Gastroesophageal sphincter (tissue), 4 donors: ENCODE measurements at regions not wholly inside any gene's neighbourhood (a gene's known extent, or its start where the extent isn't known, plus 50 kb on each side); places are given as distances from the start of the nearest gene placed in this dataset.

ENCODE experiments used
- ATAC-seq: fragments of 150-250 bp; one replicate; pipeline ENCODE4 v1.9.1; 2016; ENCODE audit warnings: mild to moderate bottlenecking, moderate library complexity
- H3K27ac ChIP-seq, 4 donors: fragments of 200-600 bp; sonication (generic) in 3 of 4; 1 replicate in 3 of 4; 2 replicates in 1 of 4; pipeline ENCODE4 v1.5.1; 2016 to 2019
- H3K27me3 ChIP-seq: fragments of 200-600 bp; sonication (generic); one replicate; pipeline ENCODE4 v1.5.1; 2019
- H3K36me3 ChIP-seq, 2 donors: fragments of 200-600 bp; sonication (generic); one replicate each; pipeline ENCODE4 v1.5.1; 2019; ENCODE audit warnings: control low read depth in 1 of 2
- H3K4me1 ChIP-seq, 3 donors: fragments of 200-600 bp; sonication (generic); 1 replicate in 2 of 3; 2 replicates in 1 of 3; pipeline ENCODE4 v1.5.1; 2016 to 2019; ENCODE audit warnings: control low read depth in 2 of 3
- H3K4me3 ChIP-seq, 2 donors: fragments of 200-600 bp; sonication (generic); one replicate each; pipeline ENCODE4 v1.5.1; 2019; ENCODE audit warnings: mild to moderate bottlenecking in 1 of 2, moderate library complexity in 1 of 2
- H3K9me3 ChIP-seq, 3 donors: fragments of 200-600 bp; sonication (generic); one replicate each; pipeline ENCODE4 v1.5.1; 2017 to 2019; ENCODE audit warnings: control low read depth in 2 of 3
- CTCF ChIP-seq, 4 experiments: fragments of 200-600 bp in 2 of 4; fragments of 450-650 bp in 2 of 4; sonication (generic) in 1 of 4; IDR thresholded peaks; one replicate each; pipeline ENCODE4 v1.5.1; 2017 to 2019; ENCODE audit warnings: antibody characterized with exemption in 4 of 4, mild to moderate bottlenecking in 2 of 4, moderate library complexity in 2 of 4
- EP300 ChIP-seq: sonication (generic); formaldehyde crosslinking; IDR thresholded peaks from one replicate; pipeline ENCODE4 v1.6.1; 2017; ENCODE audit warnings: antibody characterized with exemption, mild to moderate bottlenecking
- POLR2A ChIP-seq, 2 donors: fragments of 450-650 bp; IDR thresholded peaks; one replicate each; pipeline ENCODE4 v1.6.1; 2017; ENCODE audit warnings: antibody characterized with exemption in 2 of 2, mild to moderate bottlenecking in 2 of 2, moderate library complexity in 1 of 2
- POLR2AphosphoS5 ChIP-seq: sonication (generic); formaldehyde crosslinking; IDR thresholded peaks from one replicate; pipeline ENCODE4 v1.6.1; 2017; ENCODE audit warnings: antibody characterized with exemption
- WGBS, 2 donors: methylation state at CpG; one replicate each; pipeline ENCODE4 v1.1.5; 2018; ENCODE audit warnings: low coverage in 1 of 2; 5-methylcytosine and 5-hydroxymethylcytosine counted together

GRCh38 chr7:11895337-11895736 lies 63.3 kb upstream of the THSD7A start:
- 73% methylated on average over 1 of the region's 1 CpG; no CpG with 5 or more reads in 1 of the 2 donors for WGBS, 2 donors
- Histone ChIP-seq H3K36me3 (no peaks in the 10 kb centered on the region), H3K4me1 (no peaks in the 10 kb centered on the region), H3K27ac (no peak overlapping the region), H3K9me3 (no peaks in the 10 kb centered on the region), H3K27me3 (no peaks in the 10 kb centered on the region), H3K4me3 (no peak overlapping the region)
- no peak for ATAC-seq
- TF ChIP-seq POLR2A (IDR thresholded peaks at IDR 0.05) (no peak), CTCF (IDR thresholded peaks at IDR 0.05) (no peak), EP300 (no peak), POLR2AphosphoS5 (no peak)

DNA sequence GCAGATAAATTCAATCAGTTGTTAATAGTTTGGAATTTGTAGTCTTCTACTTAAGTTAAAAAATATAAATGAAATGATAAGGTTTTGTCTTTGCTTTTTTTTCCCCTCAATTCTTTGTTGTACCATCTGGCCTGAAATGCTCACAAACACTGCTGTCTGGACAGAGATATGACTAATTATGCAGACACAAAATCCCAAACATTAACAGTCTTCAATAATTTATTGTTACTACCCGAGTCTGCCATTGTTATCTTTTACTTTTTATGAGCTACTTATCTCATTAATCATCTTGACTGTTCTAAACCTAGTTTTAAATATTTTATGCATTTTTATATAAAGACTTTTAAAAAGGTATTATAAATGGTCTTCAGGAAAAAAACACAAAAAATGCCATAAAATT lies 64.7 kb upstream of the THSD7A start:
- no peaks in the 10 kb centered on the region for H3K27me3 ChIP-seq
- no peak overlapping the region for H3K4me3 ChIP-seq
- no peaks in the 10 kb centered on the region for H3K36me3 ChIP-seq
- no peaks in the 10 kb centered on the region for H3K4me1 ChIP-seq
- TF ChIP-seq POLR2A (IDR thresholded peaks at IDR 0.05): no peak
- no peak for TF ChIP-seq EP300
- no peak for ATAC-seq
- H3K27ac ChIP-seq: no peak overlapping the region
- H3K9me3 ChIP-seq: no peaks in the 10 kb centered on the region
- 4 to 31% methylated on average over 1 of the region's 1 CpG for WGBS, 2 donors

GRCh38 chr7:11899247-11899646 lies 67.2 kb upstream of the THSD7A start:
- Histone ChIP-seq H3K27ac (no peak overlapping the region), H3K36me3 (no peaks in the 10 kb centered on the region), H3K4me1 (no peaks in the 10 kb centered on the region), H3K4me3 (no peak overlapping the region), H3K9me3 (no peaks in the 10 kb centered on the region), H3K27me3 (no peaks in the 10 kb centered on the region)
- no peak for ATAC-seq
- TF ChIP-seq POLR2A (IDR thresholded peaks at IDR 0.05) (no peak), CTCF (IDR thresholded peaks at IDR 0.05) (no peak), POLR2AphosphoS5 (no peak)

DNA sequence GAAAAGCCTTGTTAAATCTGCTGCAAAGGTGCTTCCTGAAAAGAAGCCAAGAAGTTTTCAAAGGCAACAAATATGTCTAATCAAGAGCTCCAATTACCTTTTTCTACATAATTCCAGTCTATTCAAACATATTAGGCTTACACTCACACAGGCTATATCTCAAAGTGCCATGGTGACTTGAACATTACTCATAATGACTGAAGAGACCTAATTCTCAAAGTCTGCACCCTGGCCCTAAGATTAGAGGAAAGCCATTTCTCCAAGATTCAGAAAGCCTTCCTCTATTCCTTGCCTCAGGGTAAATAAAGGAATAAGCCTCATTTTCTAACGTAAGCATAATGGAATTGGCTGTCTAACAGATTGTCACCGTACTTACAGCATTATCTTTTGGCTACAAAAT lies 78.3 kb upstream of the THSD7A start:
- Histone ChIP-seq H3K9me3 (no peaks in the 10 kb centered on the region), H3K27me3 (no peaks in the 10 kb centered on the region), H3K27ac (no peak overlapping the region), H3K4me3 (no peak overlapping the region), H3K4me1 (no peaks in the 10 kb centered on the region), H3K36me3 (no peaks in the 10 kb centered on the region)
- TF ChIP-seq POLR2AphosphoS5 (no peak), EP300 (no peak), CTCF (IDR thresholded peaks at IDR 0.05) (no peak), POLR2A (IDR thresholded peaks at IDR 0.05) (no peak)
- WGBS, 2 donors: 56 to 79% methylated on average over 2 of the region's 2 CpGs
- no peak for ATAC-seq

- Histone ChIP-seq H3K9me3 (no peaks in the 10 kb centered on the region), H3K27ac (no peak overlapping the region), H3K4me3 (no peak overlapping the region), H3K4me1 (no peaks in the 10 kb centered on the region), H3K36me3 (no peaks in the 10 kb centered on the region), H3K27me3 (no peaks in the 10 kb centered on the region)
- TF ChIP-seq EP300 (no peak), POLR2A (IDR thresholded peaks at IDR 0.05) (no peak), CTCF (IDR thresholded peaks at IDR 0.05) (no peak), POLR2AphosphoS5 (no peak)
- 23 to 29% methylated on average over 3 of the region's 3 CpGs for WGBS, 2 donors
- ATAC-seq: no peak
Measured at GRCh38 chr7:11911900-11912299, 79.9 kb upstream of the THSD7A start.

GRCh38 chr7:11914645-11915044 lies 82.6 kb upstream of the THSD7A start:
- Histone ChIP-seq H3K27me3 (no peaks in the 10 kb centered on the region), H3K36me3 (no peaks in the 10 kb centered on the region), H3K9me3 (peaks cover 0 to 6% (median 0%) of the 10 kb centered on the region in 3 donors), H3K4me3 (no peak overlapping the region), H3K27ac (no peak overlapping the region), H3K4me1 (no peaks in the 10 kb centered on the region)
- TF ChIP-seq EP300: no peak
- TF ChIP-seq POLR2AphosphoS5: no peak
- no peak for TF ChIP-seq CTCF (IDR thresholded peaks at IDR 0.05)
- no peak for TF ChIP-seq POLR2A (IDR thresholded peaks at IDR 0.05)
- ATAC-seq: no peak
- WGBS, 2 donors: 78 to 79% methylated on average over 4 of the region's 4 CpGs
